Frontal cortex (tissue), 4 donors: ENCODE measurements at regions not wholly inside any gene's neighbourhood (a gene's known extent, or its start where the extent isn't known, plus 50 kb on each side); places are given as distances from the start of the nearest gene placed in this dataset. TPM values are rescaled to one million over a fixed set of nuclear protein-coding genes. Genes with fewer than 3 reads are reported as not detected.

Experiments used
- DNase-seq, 2 donors: peaks; one replicate each; pipeline ENCODE4 v3.0.0; 2012; ENCODE audit warnings: low spot score in 2 of 2
- FAIRE-seq: peaks from 2 replicates; lab custom pipeline; 2012; peaks lifted over from hg19 to GRCh38; lab: Jason Lieb, UNC
- small RNA-seq: library from RNA; depleted of rRNA; stranded (forward); fragments of <200 nt; gene quantifications from one replicate; pipeline ENCODE3, GENCODE V24; 2014
- donor health status: control.
- donor health status: control.
- donor health status: control.

- DNase-seq: no peak
- FAIRE-seq: no peak
These were observed 62.9 kb upstream of the IL17B start for GRCh38 chr5:149441986-149442385.

GRCh38 chr5:149441194-149441753, 62.2 kb upstream of the IL17B start:
- no peak for FAIRE-seq

GRCh38 chr5:149439899-149440542, 60.9 kb upstream of the IL17B start:
- no peak for FAIRE-seq
- DNase-seq: no peak

More at GRCh38 chr5:149441194-149441753, 62.2 kb upstream of the IL17B start:
- no peak for DNase-seq

GRCh38 chr5:149438711-149439132, 59.6 kb upstream of the IL17B start:
- no peak for DNase-seq
- FAIRE-seq: no peak

- DNase-seq (no peak), FAIRE-seq (no peak)
These were observed 59.2 kb upstream of the IL17B start for GRCh38 chr5:149438281-149438680.

GRCh38 chr5:149437391-149438040, 58.4 kb upstream of the IL17B start:
- no peak for FAIRE-seq

GRCh38 chr5:149435660-149436059, 56.6 kb upstream of the IL17B start:
- DNase-seq (no peak), FAIRE-seq (no peak)

More at GRCh38 chr5:149437391-149438040, 58.4 kb upstream of the IL17B start:
- no peak for DNase-seq

GRCh38 chr5:149435015-149435376, 55.9 kb upstream of the IL17B start:
- no peak for FAIRE-seq
- no peak for DNase-seq

- DNase-seq: peak; percentile 46 to 78
- FAIRE-seq: no peak
These were observed 55.3 kb upstream of the IL17B start for GRCh38 chr5:149434162-149435014.

- FAIRE-seq (no peak), DNase-seq (no peak)
These were observed 54.5 kb upstream of the IL17B start for GRCh38 chr5:149433524-149434131.

GRCh38 chr5:149432911-149433401, 53.9 kb upstream of the IL17B start:
- DNase-seq (no peak), FAIRE-seq (no peak)

- DNase-seq: no peak
- FAIRE-seq: no peak
These were observed 53.3 kb upstream of the IL17B start for GRCh38 chr5:149432376-149432775.

- FAIRE-seq (no peak), DNase-seq (no peak)
These were observed 51.0 kb upstream of the IL17B start for GRCh38 chr5:149429839-149430721.

Small RNA genes lying in the stretch of these regions (small RNA-seq; reads per million reads assigned to genes)
- not detected for gene MIR145
